WERI-Rb-1 (cell line): ENCODE measurements at regions not wholly inside any gene's neighbourhood (a gene's known extent, or its start where the extent isn't known, plus 50 kb on each side); places are given as distances from the start of the nearest gene placed in this dataset.
"Not testable (repeated sequence)": the region's sequence is repeated elsewhere in the genome, so short reads cannot be mapped to it uniquely, and the experiment has no call there.

Experiments
- DNase-seq: peaks from one replicate; pipeline ENCODE4 v3.0.0-alpha.2; 2020
- H3K27ac ChIP-seq: fragments of 250-450 bp; sonication (Bioruptor Pico); 2 replicates; pipeline ENCODE4 v1.5.1; 2020; ENCODE audit warnings: mild to moderate bottlenecking, moderate library complexity
- H3K27me3 ChIP-seq: fragments of 250-450 bp; sonication (Bioruptor Pico); 2 replicates; pipeline ENCODE4 v1.5.1; 2021; ENCODE audit warnings: mild to moderate bottlenecking, low read depth, moderate library complexity; ENCODE audit not compliant: insufficient read depth, severe bottlenecking
- H3K36me3 ChIP-seq: fragments of 250-450 bp; sonication (Bioruptor Pico); 2 replicates; pipeline ENCODE4 v1.5.1; 2020; ENCODE audit warnings: mild to moderate bottlenecking, moderate library complexity
- H3K4me3 ChIP-seq: 2 replicates; pipeline ENCODE4 v1.5.1; 2011; ENCODE audit warnings: low read depth, mild to moderate bottlenecking, control low read depth, low read length
- H3K9me3 ChIP-seq: fragments of 250-450 bp; sonication (Bioruptor Pico); 2 replicates; pipeline ENCODE4 v1.5.1; 2021; ENCODE audit warnings: mild to moderate bottlenecking, moderate library complexity; ENCODE audit not compliant: severe bottlenecking

- H3K9me3 ChIP-seq, DNase-seq, H3K27ac ChIP-seq, H3K36me3 ChIP-seq, H3K4me3 ChIP-seq, H3K27me3 ChIP-seq: not testable (repeated sequence)
Measured at GRCh38 chr1:206365271-206365670, 105.0 kb upstream of the IKBKE start.

DNA sequence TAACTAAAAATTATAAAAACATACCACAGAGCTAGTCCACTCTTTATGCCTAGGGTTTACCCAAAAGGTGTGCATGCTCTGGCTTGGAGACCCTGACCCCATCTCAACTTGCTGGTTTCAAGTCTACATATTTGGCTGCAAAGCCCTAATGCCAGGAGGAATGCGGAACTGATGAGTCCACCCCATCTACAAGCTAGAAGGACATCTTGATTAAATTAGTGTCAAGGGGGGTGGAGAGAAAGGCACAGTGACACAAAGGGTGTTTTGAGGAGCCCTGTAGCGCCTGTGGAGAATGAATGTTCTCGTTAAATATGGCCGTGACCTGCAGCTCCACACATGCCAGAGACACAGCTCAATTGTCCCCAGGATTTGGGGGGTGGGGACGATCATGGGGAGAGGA lies 104.1 kb upstream of the IKBKE start:
- H3K36me3 ChIP-seq, H3K9me3 ChIP-seq, H3K4me3 ChIP-seq, H3K27me3 ChIP-seq, DNase-seq, H3K27ac ChIP-seq: not testable (repeated sequence)

- DNase-seq, H3K4me3 ChIP-seq, H3K27ac ChIP-seq, H3K36me3 ChIP-seq, H3K27me3 ChIP-seq, H3K9me3 ChIP-seq: not testable (repeated sequence)
Measured at GRCh38 chr1:206366772-206367171, 103.5 kb upstream of the IKBKE start.

- not testable (repeated sequence) for DNase-seq, H3K27ac ChIP-seq, H3K27me3 ChIP-seq, H3K36me3 ChIP-seq, H3K9me3 ChIP-seq, H3K4me3 ChIP-seq
Measured at GRCh38 chr1:206367955-206368622, 102.2 kb upstream of the IKBKE start.

DNA sequence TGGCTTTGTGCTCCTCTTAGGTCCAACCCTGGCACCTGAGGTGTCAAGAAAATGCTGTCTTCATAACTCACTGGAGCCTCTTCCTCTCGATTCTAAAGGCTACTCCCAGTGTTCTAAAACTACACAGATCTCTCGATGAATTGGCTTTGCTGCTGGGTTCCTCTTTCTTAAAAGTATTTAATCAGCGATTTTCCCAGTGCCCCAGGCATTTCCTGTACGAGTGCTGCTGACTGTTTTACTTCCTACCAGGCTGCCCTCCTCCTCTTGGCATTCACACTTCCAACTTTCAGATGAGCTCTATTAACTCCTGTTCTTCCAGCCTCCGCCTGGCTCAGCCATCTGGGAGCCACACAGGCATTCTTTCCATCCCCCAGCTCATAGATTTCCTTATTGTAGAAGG lies 95.6 kb upstream of the IKBKE start:
- not testable (repeated sequence) for H3K9me3 ChIP-seq, H3K4me3 ChIP-seq, H3K36me3 ChIP-seq, DNase-seq, H3K27ac ChIP-seq, H3K27me3 ChIP-seq

GRCh38 chr1:206375552-206375951 lies 94.7 kb upstream of the IKBKE start:
- not testable (repeated sequence) for H3K4me3 ChIP-seq, DNase-seq, H3K36me3 ChIP-seq, H3K27ac ChIP-seq, H3K9me3 ChIP-seq, H3K27me3 ChIP-seq

GRCh38 chr1:206378506-206378905 lies 91.8 kb upstream of the IKBKE start:
- DNase-seq, H3K27ac ChIP-seq, H3K4me3 ChIP-seq, H3K27me3 ChIP-seq, H3K9me3 ChIP-seq, H3K36me3 ChIP-seq: not testable (repeated sequence)

DNA sequence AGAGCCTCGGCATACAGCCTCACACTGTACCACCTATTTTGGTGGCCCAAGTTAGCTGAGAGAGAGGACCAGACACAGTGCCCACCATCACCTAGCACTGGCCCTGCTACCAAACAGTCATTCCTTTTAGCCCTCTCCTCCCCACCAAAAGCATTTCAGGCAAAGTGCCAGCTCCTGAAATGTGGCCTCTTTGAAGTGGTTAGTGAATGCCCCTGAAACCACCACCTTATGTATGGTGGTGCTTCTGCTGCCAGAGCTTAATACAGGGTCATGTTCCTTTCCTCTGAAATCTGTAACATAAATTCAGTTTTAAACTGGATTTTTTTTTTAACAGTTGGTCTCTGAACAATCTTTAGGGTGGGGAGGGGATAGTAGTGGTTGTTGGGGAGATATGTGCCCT lies 91.0 kb upstream of the IKBKE start:
- not testable (repeated sequence) for H3K36me3 ChIP-seq, DNase-seq, H3K27me3 ChIP-seq, H3K4me3 ChIP-seq, H3K9me3 ChIP-seq, H3K27ac ChIP-seq

DNA sequence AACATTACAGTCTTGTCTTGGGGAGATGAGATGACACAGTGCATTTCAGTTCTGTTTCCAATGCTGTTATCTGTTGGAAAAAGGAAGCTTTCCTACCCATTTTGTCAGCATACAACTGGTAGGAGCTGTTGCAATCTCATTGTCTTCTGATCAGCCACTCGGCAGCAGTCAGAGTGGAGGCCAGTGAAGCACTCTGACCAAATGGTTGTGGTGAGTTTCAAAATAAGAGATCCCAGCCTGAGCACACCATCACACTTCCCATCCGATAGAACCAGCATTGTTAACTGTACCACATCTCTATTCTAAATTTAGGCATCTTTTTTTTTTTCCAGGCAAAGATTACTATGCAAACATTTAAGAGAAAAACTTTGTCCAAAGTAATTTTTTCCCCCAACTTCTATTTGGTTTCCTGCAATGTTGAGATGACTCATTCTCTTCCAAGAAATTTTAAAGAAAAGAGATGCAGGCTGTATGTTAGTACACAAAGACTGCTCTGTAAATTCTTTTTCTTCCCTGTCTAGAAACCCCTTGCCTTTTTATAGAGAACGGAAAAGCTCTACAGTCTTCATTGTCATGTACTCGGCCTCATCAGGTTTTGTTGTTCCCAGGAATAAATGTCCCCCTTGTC lies 90.0 kb upstream of the IKBKE start:
- H3K27me3 ChIP-seq, H3K9me3 ChIP-seq, H3K27ac ChIP-seq, DNase-seq, H3K4me3 ChIP-seq, H3K36me3 ChIP-seq: not testable (repeated sequence)

DNA sequence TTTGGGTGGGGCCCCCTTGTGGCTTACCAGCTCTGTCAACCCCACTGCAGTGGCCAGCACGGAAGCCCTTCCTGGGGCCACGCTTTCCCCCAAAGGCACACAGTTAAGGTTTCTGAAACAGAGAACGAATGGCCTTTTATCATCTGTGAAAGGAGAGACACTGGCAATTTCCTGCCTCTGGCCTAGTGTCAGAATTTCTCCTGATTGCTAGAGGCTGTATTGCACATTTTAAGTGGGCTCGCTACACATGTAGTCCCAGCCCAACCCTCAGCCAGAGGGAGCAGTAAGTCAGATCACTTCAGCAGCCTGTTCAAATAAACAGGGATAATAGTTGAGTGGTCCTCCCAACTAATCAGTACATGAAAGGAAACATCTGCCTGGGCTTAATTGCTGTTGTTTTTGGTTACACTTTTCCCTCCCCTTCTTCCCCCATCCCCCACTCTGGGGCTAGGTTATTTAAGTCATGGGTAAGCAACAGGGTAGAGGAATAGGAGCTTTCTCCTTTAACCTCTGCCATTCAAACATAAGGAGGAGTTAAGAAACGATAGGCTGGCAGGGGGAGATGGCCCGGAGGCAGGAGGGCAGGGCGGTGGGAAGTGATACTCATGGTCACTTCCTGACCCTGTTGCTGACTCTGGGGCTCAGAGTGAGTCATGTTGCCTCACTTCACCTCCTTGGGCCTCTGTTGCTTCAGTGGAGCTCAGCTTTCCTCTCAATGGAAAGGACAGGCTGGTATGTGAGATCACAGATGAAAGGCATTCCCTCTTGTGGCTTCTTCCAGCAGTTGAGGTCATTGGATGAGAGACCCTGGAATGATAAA lies 89.3 kb upstream of the IKBKE start:
- not testable (repeated sequence) for H3K27me3 ChIP-seq, H3K36me3 ChIP-seq, H3K9me3 ChIP-seq, DNase-seq, H3K27ac ChIP-seq, H3K4me3 ChIP-seq
